GM18508 (cell line): ENCODE measurements at regions not wholly inside any gene's neighbourhood (a gene's known extent, or its start where the extent isn't known, plus 50 kb on each side); places are given as distances from the start of the nearest gene placed in this dataset.
"Not testable (repeated sequence)": the region's sequence is repeated elsewhere in the genome, so short reads cannot be mapped to it uniquely, and the experiment has no call there.

Experiments
- ATAC-seq: cut with Tn5 transposase; IDR thresholded peaks from one replicate; pipeline ENCODE4 v1.9.1; 2021; ENCODE audit warnings: moderate number of reproducible peaks; ENCODE audit not compliant: insufficient read depth, unreplicated experiment

DNA sequence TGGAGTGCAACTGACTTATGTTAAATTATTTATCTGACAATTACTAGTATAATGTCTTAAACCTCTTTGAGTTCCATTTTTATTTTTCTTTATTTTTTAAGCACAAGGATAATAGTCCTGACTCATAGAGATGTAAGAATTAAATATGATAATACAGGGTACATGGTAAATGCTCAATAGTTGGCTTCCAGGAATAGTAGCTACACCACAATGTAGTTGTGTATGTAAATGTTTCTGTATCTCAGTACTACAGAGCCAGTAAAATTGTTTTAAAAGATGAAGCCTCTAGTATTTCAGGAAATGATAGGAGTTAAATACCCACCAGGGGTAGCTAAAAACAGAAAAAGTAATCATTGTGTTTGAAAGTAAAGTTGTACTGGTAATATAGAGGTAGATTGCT is 487.4 kb upstream of the IRAK1BP1 start:
- ATAC-seq: no peak

DNA sequence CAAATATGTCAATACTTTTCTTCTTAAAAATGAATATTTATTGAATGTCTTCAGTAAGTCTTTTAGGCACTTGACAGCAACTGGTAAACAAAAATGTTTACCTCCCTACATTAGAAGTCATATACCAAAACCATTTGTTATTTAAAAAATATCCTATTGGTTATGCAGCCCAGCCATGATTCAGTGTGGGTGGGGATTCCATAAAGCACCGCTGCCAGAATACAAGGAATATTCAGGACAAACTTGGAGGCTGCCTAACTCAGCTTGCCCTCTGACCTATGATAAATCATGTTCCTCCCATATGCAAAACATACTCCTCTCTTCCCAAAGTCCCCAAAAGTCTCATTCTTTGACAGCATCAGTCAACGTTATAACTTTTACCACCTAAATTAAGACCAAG is 486.8 kb upstream of the IRAK1BP1 start:
- no peak for ATAC-seq

DNA sequence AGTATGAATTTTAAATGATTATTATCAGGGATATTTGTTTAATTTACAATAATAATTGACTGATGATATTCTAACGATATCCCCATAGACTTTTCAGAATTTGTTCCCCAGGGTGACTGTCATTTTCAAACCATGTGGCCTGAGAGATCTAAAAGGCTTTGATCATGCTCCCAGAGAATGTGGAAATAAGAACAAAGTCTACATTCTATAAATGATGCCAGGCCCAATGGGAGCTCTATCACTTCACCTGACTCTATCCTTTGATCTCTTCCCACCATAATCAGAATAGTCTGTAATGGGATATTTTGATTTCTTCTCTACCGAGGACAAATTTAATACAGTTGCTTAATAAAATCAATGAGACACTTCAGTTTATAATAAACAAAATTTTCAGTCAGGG is 483.4 kb upstream of the IRAK1BP1 start:
- ATAC-seq: no peak

DNA sequence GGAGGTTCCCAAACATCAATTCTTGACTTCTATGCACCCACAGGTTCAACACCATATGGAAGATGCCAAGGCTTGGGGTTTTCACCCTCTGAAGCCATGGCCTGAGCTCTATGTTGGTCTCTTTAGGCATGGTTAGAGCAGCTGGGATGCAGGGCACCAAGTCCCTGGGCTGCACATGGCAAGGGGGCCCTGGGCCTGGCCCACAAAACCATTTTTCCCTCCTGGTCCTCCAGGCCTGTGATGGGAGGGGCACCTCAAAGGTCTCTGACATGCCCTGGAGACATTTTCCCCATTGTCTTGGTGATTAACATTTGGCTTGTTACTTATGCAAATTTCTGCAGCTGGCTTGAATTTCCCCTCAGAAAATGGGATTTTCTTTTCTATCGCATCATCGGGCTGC is 480.5 kb upstream of the IRAK1BP1 start:
- ATAC-seq: not testable (repeated sequence)

DNA sequence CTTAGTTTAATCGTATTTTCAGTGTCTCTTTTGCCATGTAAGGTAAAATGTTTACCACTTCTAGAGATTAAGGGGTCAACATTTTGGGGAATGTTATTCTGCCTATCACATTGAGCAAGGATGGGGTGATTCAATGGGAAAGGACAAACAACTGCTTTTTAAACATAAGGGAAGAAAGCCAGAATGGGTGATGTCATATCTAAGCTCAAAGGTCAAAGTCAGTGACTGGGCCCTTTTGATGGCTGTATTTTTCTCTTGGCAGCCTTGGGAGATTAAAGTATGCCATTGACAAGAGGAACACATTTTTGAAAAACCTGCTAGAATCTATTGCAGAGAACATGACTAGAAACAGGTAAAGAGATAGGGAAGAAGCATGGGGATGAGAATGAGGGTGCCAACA is 477.3 kb upstream of the IRAK1BP1 start:
- no peak for ATAC-seq

DNA sequence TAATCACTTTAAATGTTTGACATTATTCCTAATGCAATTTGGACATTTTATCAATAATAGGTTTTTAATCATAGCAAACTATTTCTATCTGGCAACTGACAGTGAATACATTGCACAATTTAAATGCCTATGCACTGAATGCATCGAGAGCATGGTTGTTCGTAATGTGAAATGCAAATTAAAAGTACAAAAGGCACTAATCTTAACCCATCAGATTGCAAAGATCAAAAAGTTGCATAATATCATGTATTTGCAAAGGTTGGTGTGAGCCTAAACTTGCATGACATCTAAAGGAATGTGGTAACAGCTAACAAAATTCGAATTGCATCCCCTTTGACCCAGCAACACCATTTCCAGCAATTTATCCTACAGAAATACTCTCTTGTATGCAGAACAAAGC is 469.9 kb upstream of the IRAK1BP1 start:
- ATAC-seq: no peak

DNA sequence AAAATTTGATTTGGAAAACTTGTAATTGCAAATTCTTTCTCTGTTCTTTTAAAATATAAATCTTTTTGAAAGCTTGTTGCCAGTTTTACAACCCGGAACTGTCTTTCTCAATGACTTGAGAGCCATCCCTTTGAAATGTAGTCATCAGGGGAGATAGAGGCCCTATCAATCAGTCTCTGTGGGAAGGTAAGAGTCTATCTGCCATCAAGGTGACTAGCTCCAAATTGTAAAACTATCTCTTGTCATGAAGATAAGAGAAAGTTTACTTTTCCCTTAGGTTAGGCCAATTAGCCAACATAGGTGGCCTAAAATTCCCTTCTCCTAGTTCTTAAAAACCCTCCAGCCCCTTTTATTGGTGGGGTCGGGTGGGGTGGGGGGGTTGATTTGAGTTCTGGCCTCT is 469.1 kb upstream of the IRAK1BP1 start:
- ATAC-seq: no peak

DNA sequence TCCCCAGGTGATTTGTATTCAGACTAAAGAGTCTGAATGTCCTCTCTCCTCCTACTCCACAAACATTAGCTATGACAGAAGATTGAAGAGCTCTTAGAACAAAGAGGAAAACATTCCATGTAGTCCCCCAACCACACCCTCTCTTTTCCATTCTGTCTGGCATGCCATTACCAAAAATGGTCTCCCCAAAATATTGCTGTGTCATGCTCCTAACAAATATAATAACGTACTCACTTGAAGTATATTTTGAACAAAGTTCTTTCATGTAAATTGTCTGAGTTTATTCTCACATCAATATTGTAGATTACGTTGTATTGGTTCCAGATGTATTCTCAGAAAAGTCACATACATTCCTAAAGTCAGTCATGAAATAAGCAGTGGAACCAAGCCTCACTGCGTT is 467.3 kb upstream of the IRAK1BP1 start:
- no peak for ATAC-seq

DNA sequence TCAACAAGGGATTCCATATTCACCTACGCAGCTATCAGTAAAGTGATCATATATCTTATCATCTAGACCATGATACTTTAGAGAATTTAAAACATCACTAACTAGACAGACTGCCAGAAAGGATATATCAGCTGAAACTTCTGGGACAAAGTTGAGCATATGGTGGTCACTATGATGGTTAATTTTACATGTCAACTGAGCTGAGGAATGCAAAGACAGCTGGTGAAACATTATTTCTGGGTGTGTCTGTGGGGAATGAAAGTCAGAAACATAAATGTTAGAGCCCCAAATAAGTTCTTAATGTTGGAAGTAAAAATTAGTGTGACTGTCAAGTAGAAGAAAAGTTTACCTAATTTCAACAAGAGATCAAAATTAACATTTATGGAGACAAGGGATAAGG is 440.0 kb upstream of the IRAK1BP1 start:
- ATAC-seq: no peak

DNA sequence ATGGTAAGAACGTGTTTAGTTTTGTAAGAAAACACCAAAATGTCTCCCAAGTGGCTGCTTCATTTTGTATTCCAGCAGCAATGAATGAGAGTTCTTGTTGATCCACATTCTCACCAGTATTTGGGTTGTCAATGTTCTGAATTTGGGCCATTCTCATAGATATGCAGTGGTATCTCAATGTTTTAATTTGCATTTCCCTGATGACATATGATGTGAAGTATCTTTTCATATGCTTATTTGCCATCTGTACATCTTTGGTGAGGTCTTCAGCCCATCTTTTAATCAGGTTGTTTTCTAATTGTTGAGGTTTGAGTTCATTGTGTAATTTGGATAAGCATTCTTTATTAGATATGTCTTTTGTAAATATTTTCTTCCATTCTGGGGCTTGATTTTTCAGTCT is 436.8 kb upstream of the IRAK1BP1 start:
- no peak for ATAC-seq

DNA sequence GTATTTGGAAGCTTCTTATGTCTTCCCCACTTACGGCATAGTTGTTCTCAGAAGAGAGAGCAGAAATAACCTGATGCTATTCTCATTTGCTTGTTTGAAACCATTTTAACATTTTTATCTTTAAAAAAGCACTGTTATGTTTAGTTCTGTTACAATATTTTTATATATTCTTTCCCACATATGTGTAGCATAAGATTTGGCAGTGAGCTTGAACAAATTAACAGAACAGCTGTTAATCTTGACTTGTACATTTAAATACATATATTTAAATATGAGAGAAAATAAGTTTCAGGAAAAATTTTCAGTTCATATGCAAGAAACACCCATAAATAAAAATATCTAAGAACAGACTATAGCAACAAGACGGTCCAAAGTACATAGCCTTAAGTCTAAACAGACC is 431.7 kb upstream of the IRAK1BP1 start:
- ATAC-seq: no peak

DNA sequence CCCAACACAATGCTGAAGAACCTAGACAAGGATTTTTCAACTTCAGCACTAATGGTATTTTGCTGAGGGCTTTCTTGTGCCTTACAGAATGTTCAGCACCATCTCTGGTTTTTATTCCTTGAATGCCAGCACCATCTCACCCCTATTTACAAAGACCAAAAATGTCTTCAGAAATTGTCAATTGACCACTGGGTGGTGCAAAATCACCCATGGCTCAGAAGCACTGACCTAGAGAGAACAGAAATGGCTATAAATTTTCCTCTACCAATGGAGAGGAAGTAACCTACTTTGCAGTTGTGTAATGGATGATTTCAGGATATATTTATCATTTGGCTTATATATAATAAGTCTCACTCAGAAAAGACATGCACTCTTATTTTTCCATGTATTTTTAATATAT is 431.0 kb upstream of the IRAK1BP1 start:
- ATAC-seq: no peak

DNA sequence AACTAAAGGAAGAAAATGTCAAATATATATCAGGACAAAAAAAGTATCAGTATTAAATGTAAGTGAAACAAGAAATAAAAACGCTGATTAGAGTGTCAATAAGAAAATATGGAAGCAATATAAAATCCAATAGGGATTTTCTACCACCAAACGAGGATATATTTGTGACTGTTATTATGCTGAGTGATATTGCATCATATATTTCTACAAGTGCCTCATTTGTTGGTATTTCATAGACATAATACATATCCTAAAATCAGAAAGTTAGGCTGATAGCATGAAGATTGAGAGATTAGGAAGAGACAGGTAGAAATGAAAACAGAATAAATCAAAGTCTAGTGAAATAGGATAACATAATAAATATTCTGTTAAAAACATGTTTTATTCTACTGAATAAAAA is 429.2 kb upstream of the IRAK1BP1 start:
- ATAC-seq: no peak

DNA sequence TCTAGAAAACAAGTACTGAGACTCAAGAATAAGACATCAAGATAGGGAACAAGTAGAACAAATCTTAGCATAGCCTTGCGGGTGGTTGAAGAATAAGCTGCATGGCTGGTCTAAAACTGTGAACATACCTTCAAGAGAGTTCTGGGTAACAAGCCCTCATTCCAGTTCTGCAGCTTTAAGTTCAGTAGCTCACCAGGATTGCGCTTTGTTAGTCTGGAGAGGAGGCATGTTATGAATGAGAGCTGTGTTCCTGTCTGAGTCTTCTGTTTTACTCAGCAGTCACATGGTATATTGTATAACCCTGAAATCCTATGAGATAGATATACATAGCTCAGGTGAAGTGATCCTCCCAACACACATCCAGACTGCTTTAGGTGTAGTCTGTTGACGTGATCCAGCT is 406.6 kb upstream of the IRAK1BP1 start:
- no peak for ATAC-seq

DNA sequence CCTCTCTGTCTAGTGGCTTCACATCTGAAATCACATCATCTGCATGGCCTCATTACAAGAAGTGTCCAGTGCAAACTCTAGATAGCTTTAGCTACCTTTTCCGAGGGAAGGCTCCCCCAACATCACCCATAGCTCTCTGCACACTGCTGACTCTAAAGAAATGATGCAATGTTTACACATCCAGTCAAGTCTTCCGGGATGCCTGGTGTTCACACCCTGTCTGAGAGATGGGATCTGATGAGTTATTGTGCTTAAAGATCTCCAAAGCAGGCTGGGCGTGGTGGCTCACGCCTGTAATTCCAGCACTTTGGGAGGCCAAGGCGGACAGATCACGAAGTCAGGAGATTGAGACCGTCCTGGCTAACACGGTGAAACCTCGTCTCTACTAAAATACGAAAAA is 404.6 kb upstream of the IRAK1BP1 start:
- ATAC-seq: no peak

DNA sequence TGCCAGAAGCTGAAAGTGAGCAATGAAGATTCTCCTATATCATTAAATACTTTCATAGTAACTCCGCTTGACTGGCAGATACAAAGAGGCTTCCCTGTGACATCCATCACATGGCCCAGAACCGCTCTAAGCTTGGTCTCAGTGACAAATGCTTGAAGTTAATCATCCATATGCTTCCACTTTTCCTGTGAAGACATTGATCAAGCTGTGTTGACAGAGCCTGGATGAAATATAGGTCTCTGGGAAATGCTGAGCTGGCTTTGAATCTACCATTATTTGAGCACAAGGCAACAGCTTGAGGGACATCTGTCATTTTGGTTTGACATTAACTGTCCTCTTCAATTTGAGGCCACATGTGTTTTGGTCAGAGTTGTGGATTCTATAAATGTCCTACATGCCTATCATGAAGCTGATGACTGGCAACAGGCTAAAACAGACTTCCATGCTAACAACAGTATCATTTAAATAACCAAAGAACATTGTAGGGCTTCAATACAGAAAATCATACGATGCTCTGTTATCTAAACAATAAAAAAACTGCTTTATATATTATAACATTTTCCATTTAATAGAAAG is 402.2 kb upstream of the IRAK1BP1 start:
- ATAC-seq: no peak

DNA sequence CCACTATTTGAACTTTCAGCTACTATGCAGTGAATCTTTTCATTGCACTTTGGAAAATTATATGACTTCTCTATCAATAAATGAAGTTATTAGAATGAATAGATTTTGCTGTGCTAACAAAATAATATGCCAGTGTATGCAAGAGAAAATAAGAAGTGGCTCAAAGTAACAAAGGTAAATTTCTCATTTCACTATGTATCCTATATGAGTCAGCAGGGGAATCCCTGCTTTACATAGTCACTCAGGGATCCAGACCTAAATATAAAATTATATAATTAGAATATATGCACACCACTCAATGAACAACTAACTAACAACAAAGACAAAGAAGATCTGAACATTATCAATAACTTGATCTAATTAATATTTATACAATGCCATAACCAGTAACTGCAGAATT is 390.8 kb upstream of the IRAK1BP1 start:
- ATAC-seq: no peak

DNA sequence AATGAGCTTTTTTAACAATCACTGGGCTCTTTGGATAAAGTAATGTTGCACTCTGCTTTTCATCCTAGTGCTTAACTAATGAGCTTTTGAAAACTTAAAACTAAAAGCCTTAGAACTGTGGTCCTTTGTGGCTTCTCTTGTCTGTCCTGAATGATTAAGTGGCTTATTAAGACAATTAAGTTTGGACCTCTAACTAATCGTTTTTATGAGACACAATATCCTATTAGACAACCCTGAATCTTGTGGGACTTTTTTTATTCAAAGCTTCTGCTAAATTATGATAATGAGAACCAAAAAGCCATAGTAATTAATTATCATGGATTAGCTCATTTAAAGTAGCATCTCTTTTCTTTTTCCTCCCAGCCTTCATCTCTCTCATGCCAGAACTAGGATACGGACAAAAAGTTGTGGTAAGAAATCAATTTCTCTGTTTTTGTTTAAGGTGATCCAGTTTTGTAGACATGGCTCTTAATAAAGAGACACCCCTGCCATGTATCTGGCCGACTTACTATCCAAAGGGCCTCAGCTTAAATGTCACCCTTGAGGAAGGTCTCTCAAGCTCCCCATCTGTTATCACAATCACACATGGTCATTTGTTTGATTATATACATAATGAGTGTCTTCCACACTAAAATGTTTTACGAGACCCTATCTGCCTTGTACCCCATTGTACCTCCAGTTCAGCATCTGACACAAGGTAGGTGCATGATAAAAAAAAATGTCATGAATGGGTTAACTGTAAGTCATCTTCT is 384.4 kb upstream of the IRAK1BP1 start:
- no peak for ATAC-seq

DNA sequence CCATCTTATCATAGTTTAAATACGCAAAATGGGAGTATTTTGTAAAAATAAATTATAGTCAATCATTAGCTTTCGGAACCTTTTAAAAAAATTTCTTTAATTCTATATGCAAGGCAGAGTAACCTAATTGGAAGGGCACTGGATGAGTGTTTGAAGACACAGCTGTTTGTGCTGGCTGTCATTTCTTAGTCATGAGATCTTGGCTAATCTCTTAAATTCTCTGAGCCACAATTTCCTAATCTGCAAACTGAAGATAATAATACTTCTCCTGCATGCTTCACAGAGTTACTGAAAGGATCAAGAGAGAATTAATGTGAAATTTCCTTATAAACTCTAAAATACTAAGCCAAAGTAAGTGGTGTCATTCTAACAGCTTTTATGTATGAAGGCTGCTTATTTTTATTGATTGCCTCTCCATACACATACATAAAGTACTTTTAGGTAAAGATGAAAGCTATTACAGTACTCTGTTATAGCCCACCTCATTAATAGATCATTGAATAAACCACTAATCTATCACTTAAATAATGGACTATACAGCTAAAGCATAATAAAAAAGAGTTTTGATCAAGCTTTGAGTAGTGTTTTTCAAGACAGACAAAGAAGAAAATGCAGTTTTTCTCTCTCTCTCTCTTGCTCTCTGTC is 383.7 kb upstream of the IRAK1BP1 start:
- no peak for ATAC-seq

DNA sequence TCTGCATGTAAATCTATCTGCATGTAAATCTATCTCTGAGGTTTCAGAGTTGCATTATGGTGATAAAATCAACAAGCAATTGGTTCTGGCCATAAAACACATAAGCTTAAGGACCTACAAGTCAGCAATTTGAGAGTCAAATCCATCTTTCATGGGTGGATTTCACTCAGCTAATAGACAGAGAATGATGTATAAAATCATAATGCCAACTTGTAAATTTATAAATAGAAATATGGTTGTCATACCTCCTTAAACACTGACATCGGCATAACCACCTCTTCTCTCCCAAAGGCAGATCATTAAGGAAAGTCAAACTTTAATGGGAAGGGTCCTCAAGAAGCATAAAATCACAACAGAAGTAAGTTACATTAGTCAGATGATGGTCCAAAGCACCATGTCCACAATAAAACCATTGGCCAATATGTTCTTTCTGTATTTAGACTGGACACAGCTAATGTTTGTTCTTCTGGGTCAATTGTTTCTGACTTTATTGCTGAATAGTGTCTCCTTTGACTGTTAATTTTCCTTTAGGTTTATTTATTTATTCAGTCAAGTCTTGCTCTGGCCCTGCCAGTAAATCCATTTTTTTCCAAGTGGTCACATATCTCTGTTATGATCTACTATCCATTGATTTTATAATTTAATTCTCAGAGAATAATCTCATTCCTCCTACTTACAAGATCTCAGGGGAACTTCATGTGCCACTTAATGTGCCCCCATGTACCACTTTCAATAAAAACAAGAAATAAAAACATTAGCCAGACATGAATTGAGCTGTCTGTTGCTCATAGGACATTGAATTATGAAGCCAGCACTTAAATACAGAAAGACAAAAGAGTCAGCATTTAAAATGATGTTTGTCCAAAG is 382.9 kb upstream of the IRAK1BP1 start:
- ATAC-seq: no peak

DNA sequence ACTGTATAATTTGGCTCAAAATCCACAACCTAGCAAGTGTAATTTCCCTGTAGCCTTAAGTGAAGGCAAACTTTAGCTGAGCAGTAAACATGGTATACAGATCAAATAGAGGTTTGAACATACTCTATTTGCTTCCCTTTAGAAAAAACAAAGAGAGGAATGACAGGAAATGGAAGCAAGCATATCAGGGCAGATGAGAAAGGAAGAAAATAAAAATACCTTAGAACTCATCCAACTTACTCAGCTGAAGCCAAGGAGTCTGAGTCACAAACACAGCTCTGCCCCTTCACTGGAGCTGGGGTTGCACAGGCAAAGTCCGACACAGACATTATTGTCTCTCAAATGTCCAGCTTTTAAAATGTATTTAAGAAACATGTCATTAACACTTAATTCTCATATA is 379.9 kb upstream of the IRAK1BP1 start:
- no peak for ATAC-seq
